Activated CD4-positive, alpha-beta T cell treated with anti-CD3 and anti-CD28 coated beads, Interleukin-2, amount 50 U/mL, for 16 hours (primary cell): ENCODE measurements at regions not wholly inside any gene's neighbourhood (a gene's known extent, or its start where the extent isn't known, plus 50 kb on each side); places are given as distances from the start of the nearest gene placed in this dataset.

Source experiments
- DNase-seq: peaks from one replicate; pipeline ENCODE4 v3.0.0-alpha.2; 2020

DNA sequence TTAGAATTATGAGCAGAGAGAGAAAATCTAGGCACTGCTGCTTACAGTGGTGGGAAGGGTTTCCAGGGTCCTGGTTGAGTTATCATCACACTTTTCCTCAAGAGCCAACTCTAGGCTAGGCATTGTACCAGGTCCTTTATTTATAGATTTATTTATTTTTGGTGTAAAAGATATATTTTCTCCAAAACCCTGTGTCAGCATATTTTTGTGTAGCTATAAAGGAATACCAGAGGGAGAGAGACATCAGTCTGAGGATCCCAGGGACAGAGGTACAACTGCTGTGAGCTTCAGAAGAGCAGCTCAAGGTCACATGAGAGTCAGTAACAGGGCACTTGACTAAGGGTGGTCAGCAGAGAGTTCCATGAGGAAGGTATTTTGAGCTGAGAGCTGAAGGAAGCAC, 159.7 kb downstream of the SLC35B3 start:
- no peak for DNase-seq

DNA sequence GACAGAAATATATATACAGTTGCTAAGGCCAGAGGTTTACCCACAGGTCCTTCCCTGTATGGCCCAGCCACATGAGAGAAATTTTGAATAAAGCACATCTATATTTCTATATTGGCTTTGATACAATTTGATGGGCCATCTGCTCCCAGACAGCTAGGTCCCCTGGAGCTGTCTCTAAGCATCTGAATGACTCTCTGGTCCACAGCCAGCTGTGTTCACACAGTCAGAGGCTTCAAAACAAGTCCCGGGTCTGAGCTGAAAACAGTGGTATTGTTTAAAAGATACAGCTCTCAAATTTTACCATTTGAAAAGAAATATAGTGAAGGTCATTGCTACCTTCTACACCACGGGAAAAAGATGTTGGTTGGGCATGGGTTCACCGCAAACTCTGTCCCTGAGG, 161.1 kb downstream of the SLC35B3 start:
- DNase-seq, result no peak

DNA sequence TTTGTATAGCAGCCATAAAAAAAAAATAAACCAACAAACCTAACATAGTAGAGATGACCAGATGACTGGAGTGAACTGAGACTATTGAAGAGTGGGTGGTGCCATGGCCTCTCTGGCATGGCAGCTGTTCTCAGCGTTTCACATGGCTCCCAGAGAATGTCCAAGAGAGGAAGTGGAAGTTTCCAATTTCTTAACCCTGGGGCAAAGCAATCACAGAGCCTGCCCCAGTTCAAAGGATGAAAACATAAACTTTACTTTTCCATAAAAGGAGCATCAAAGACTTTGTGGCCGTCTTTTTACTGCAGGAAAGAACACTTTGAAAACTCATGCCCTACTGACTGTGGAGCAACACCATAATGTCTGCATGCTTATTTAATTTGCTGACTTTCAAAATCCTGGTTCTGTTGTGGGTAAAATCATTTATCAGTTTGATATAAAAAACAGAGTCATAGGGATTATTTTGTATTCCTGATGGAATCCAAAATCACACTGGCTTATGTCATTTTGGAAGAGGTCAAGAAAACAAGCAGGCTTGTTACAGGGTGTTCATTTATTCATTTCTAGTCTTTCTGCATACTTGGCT, 165.4 kb downstream of the SLC35B3 start:
- no peak for DNase-seq

DNA sequence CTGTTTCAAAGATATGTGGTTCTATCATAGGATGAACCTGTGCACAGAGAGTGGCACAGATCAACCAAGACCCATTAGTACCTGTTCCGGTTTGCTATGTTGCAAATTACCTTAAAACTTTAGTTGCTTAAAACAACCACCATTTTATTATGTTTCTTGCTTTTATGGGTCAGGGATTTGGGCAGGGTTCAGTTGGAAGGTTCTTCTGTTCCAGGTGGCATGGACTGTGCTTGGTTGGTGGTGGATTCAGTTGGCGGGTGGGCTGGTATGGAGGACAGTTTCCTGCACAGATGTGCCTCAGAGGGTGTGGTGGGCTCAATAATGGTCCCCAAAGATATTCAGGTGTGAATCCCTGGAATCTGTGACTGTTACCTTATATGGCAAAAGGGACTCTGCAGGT, 166.3 kb downstream of the SLC35B3 start:
- no peak for DNase-seq

DNA sequence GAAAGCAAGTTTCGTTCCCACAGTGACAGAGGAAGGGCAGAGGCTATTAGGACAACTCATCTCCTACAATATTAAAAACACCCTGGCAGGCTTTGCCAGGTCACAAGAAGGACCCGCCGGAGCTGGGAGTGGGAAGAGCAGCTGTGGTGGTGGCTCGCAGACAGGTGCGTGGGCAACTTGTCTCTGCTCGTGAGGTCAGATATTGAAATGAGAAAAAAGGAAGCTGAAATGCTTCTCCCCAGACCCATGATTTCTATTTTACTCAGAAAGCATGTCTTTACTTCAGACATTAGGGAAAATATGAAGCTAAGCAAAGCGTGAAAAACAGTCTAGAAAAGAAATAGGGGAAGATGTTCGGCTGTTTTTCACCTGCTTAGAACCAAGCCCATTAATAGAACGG, 166.3 kb upstream of the EEF1E1 start:
- no peak for DNase-seq

DNA sequence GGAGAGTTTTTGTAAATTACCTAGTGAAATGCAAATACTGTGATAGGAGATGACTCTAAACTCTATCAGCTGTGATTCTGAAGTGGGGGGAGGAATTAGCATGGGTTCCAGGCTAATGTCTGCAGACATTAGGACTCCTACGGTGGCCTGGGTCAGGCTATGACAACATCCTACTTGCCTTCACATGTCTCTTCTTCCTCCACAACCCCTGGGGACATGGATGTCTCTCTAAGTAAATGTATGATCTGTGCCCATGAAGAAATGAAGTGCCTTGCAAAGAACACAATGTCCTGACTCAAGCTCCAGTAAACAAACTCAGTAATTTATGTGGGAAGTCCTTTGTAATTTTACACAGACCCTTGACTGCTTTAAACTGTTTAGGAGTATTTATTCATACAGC, 165.8 kb upstream of the EEF1E1 start:
- DNase-seq, result no peak

DNA sequence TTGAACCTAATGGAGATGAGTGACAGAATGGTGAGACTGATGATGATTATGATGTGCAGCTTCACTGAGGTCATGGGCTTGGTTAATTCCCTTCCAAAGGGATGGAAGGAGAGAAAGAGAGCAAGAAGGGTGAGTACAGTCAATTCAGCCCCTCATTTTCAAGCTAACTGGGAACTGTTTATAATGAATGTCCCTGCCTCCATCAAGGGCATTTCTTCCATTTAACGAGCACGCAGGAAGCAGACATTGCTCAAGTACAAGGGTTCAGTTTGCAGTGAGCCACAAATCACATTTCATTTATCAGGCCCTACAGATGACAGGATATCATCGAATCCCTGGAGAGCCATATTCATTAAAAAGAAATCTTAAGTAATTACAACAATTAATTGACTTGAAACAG, 158.3 kb upstream of the EEF1E1 start:
- DNase-seq, result no peak

DNA sequence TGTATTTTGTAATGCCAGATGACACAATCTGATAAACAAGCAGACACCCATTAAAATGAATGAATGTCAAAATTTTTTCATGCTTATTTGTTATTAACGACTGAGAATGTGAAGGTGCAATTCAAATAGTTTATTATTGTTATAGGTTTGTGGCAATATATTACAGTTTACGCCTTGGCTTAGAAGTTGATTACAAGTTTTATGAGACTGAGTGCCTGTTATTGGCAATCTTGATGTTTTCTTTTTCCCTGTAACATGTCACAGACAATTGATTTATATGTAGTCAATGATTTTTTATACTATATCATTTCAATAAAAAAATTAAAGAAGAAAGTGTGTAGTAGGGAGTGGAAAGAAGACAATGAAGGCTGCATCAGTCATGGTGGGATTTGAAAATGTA, 144.1 kb upstream of the EEF1E1 start:
- no peak for DNase-seq

DNA sequence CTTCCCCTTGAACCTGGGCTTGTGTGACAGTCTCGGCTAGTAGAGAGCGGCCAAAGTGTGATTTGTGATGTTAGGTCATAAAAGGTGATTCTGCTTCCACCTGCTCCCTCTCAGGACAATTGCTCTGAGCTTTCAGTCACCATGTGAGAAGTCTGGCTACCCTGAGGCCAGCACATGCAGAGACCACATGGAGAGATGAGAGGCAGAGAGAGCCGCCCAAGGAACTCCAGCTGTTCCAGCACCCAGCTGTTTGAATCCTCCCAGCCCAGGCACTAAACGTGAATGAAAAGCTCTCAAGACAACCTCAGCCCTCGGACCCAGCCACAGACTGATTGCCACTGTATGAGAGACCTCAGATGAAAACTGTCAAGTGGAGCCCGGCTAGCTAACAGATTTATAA, 143.4 kb upstream of the EEF1E1 start:
- no peak for DNase-seq

DNA sequence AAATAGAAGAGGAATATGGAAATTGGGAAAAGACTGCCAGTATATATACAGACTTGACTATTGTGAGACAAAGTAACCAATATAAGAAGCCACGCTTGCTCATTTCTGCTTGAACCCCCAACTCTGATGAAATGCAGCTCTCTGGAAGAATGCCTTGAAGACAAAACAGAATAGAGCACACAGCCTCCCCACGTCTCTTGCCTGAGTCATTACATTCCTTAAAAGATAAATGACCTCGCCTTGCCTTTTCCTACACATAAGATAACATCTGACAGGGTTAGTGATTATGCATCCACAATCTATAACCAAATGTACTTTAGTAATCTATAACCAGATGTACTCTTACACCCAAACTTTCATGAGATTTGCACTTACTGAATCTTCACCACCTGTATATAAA, 141.1 kb upstream of the EEF1E1 start:
- no peak for DNase-seq

DNA sequence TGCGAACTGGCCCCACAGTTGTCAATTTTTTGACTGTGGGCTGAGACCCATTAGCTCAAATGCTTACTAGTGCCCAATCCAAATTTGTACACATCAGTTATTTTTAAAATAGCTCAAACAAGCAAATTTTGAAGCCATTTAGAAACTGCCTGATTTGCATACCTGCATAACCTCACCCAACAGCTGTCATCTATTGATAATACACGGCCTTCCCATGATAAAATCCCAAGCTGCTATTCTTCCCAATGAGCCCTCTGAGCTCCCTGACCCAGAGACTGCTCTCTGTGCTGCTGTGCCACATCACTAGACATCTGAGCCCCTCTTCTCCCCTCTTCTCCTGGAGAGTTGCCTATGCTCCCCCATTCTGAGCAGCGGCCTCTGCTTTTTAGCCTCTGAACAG, 140.5 kb upstream of the EEF1E1 start:
- DNase-seq, result no peak

DNA sequence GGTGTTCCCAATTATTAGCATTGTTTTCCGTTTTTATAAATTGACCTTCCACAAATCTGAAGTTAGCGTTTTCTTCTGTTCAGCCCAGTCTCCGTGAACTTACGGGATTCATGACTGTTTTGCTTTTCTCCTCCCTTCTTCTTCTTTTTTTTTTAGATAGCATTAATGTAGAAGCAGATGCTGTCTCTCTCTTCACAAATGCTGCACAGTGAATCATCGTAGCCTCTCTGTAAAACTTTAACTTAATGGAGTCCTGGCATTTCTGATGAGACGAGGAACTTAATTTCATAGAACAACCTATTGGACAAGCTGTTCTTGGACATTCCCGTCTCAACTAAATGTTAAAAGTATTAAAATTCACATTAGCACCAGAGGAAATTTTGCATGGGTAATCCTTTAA, 138.0 kb upstream of the EEF1E1 start:
- no peak for DNase-seq

DNA sequence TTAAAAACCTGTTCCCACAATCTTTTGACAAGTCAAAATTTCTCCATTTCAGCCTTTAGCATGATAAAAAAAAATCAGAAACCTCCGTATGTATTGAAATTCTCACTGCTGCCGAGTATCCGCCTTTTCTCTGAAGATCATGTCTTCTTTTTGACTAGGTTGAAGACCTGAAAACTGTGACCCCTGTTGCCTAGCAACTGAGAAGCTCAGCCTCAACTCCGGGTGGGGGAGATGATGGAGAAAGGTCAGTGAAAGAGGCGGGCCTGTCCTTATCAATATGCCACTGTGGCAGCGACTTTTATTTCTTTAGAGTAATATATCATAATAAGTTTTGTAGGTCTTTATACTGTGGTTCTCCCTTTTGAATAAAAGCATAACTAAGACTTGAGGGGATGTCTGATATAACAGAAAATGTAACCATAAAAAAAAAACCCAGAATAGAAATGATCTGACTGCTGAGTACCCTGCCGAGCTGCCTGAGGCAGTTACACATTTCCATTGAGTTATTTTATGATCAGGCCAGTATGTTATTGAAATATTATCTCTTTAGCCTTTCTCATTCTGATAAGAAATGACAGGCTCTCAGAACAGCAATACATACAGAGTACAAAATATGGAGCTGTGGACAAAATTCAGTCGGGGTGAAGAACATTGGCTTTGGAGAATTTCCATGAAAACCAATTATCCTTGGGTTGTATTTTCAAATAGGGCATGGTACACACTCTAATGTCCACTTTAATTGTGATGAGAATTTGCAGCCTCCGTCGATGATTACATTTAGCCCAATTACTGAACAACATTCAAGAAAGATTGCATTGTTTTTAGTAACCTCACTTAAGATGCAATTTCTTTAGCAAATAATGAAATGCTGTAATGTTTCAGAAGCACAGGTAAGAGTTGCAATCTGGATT, 136.7 kb upstream of the EEF1E1 start:
- DNase-seq, result no peak

DNA sequence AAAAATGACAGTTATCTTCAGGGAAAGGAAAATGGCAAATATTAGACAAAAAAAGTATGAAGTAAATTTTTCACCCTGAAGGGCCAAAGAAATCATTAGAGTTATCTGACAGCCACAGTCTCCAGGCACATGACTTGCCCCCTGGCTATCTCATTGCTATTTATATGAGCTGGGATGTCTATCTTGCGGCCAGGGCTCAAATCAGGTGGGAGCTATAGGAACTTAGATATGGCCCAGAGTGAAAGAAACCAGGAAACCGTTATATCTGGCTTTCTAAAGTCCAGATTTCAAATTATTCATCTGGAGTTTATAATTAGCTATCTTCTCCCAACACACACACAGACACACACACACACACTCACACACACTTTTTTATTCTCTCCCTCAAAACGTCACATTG, 135.3 kb upstream of the EEF1E1 start:
- no peak for DNase-seq

DNA sequence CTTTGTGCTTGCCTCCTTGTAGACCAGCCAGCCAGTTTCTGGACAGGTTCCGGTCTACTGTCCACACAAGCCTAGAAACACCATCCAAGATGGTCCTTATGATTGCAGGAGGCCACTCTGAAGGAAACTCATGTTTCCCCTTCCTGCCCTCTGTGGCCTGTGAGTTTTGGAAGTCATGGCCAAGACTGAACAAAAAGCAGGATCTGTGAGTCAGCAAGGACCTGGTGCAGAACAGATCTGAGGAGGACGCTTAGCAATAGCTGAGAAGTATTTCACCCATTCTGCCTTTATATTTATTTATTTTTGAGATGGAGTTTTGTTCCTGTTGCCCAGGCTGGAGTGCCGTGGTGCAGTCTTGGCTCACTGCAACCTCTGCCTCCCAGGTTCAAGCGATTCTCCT, 134.6 kb upstream of the EEF1E1 start:
- DNase-seq, result no peak

DNA sequence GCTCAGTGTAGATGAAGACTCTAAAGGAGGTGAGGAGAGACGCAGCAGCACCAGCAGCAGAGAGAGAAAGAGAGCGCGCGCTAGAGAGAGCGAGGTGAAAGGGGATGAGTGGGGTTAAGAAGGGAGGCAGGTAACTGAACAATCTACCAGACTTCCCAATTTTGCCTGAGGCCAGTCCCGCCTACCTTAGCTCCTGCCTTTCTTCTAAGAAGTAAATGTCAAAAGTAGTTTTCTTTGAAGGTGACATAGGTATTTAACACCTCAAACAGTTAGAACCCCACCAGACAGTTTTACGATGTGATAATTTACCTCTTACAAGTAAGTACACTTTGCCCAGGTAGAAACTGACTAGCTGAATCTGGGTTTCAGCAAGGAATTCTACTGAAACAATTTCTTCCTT, 132.0 kb upstream of the EEF1E1 start:
- DNase-seq, result no peak

DNA sequence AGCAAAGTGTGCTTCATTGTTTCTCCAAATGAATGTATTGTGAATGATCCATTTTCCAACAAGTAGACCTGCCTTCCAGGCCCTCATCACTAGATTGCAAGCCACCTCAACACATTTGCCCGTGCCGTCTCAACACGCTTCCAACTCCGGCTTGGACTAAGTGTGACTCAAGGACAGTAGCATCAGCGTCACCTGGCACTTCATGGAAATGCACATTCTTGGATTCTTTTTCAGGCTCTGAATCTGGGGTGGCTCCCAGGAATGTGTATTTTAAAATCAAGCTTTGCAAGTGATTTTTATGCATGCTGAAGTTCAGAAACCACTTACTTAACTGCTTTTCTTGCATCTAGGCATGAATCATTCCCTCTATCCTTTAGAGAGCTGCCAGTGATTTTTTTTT, 129.6 kb upstream of the EEF1E1 start:
- no peak for DNase-seq

DNA sequence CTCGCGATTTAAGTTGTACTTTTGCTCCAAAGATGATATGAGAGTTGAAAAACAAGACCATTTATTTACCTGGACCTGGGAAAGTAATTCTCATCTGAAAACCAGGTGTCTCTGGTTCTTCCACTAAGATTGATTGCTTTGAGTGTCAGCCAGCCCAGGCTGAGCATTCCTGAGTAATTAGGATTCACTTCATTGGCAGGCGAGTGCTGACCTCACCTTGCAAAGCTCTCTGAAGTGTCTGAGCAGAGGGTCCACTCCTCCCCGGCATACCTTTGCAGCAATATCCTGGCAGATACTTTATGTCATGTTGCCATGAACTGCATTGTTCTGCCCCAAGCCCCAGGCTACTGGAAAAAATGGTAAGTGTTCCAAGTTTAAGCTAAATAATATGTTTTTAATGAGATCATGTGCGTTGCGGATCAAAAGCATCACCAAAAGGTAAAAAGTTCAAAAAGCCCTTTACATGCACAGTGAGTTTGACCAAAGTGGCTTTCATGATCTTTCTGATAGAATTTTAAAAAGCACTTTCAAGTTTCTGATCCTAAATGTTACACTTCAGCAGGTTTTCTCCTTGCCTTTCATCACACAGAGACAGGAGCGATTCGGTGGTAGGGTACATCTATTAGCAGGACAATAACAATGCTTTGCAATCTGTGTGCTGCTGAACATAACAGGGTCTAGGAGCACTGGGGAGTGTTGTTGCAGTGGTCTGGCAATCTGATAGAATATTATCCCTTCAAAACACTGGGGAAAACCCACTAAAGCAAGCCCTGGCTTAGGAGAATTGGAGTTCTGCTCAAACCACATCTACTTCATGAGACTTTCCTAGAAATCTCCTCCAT, 127.8 kb upstream of the EEF1E1 start:
- DNase-seq, result no peak

DNA sequence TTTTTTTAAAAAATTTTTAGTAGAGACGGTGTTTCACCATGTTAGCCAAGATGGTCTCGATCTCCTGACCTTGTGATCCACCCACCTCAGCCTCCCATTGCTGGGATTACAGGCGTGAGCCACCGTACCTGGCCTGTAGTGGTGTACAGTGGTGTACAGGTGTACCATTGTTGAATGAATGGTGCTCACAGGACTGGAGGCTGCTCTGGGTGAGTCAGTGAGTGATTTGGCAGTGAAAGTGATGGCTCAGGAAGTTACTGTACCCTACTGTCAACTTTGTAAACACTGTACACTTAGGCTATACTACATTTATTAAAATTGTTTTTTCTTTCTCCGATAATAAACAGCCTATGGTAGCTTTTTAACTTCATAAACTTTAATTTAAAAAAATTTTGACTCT, 122.8 kb upstream of the EEF1E1 start:
- DNase-seq, result no peak

DNA sequence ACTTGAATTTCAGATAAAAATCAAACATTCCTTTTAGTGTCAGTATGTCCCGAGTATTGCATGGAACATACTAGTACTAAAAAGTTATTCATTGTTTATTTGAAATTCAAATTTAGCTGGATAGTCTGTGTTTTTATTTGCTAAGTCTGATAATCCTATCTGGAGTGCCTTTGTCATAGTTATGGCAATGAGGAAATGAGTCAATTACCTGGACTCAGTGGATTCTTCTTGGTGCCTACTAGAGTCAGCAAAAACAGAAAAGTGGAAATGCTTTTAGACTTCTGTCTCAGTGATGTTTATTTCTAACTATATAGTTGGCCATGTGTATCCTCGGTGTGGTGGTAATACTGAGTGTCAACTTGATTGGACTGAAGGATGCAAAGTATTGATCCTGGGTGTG, 121.3 kb upstream of the EEF1E1 start:
- DNase-seq, result no peak

DNA sequence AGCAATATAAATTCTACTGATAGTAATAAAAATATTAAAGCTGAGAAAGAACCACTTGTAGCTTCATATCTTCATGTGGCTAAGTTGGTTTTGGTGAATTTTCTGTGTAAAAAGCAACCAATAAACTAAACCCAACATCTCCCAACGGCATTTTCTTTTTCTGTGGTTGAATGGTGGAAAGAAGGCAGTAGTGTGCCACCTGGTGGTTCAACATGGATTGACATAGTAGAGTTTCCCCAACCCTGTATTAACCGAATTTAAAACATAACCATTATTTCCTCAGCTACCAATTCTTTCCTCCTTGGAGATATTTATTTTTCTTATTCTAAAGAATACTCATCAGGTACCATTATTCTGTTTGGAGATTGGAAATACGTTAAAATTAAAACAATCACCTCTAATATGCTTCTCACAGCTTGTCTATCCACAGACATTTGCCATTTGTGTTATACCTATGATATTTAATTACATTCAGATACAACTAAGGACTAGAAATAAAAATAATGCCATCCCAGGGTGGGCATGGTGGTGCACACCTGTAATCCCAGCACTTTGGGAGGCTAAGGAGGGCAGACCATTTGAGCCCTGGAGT, 117.1 kb upstream of the EEF1E1 start:
- DNase-seq, result peak; percentile 48

DNA sequence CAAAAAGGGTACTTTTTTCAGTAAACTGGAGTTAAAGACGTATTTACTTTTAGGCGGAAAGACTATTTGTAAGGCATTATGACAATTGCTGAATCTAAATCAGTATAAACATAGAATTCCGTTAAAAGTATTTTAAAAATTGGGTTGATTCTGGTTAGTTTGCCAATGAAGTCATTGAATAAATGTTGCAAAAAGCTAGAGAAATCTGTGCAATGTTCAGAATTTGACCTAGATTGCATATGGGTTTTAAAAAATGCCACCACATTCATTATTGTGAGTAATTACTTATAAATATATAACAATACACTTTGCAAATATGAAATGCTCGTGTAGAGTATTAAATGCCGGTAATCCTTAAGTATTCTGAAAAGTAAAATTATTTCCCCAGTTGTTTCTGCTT, 116.5 kb upstream of the EEF1E1 start:
- no peak for DNase-seq

DNA sequence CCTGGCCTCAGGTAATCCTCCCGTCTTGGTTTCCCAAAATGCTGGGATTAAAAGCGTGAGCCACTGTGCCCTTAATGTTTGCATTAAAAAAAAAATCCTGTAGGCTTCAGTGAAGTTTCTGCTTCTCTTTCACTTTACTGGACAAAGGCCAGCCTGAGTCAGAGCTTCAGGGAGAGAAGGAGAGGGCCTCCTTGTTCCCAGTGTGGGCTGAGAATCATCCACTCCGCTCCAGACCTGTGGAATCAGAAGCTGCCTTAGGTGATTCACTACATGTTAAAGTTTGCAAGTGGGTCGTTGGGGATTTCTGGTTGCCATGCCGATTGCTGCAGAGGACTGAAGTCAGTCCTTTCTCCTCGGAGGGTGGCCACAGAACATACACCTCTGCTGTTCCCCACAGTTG, 113.3 kb upstream of the EEF1E1 start:
- DNase-seq, result no peak

DNA sequence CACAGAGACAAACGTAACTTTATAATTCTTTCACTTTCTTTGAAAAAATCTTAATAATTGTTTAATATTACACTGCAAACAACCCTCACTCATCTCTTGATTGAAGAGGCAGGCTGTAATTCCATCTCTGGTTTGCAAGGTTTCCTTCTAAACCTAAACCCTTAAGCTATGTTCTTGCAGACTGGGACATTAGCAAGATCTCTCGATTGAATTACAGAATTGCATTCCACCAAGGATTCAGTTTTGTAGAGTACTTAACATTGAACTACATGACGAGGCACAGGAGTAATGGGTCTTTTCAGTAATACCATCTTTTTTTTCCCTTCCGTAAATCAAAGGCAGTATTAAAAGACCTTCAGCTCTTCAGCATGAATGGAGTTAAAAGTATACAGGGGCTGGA, 111.6 kb upstream of the EEF1E1 start:
- no peak for DNase-seq
